Type B pancreatic cell (in vitro differentiated cells): ENCODE measurements at regions not wholly inside any gene's neighbourhood (a gene's known extent, or its start where the extent isn't known, plus 50 kb on each side); places are given as distances from the start of the nearest gene placed in this dataset.

Experiments used
- DNase-seq: peaks from one replicate; pipeline ENCODE4 v3.0.0; 2021; ENCODE audit warnings: mixed read lengths; ENCODE audit not compliant: unreplicated experiment; ENCODE audit errors: extremely low spot score
- H3K27ac Mint-ChIP-seq: 2 replicates; pipeline ENCODE4 v1.8.0; 2021; ENCODE audit warnings: mild to moderate bottlenecking, mixed read lengths
- H3K27me3 Mint-ChIP-seq: 2 replicates; pipeline ENCODE4 v1.8.0; 2021; ENCODE audit warnings: mixed read lengths
- H3K36me3 Mint-ChIP-seq: 2 replicates; pipeline ENCODE4 v1.8.0; 2021; ENCODE audit warnings: mixed read lengths
- H3K4me1 Mint-ChIP-seq: one replicate; pipeline ENCODE4 v1.8.0; 2021; ENCODE audit warnings: mixed read lengths; ENCODE audit not compliant: unreplicated experiment
- H3K4me3 Mint-ChIP-seq: 2 replicates; pipeline ENCODE4 v1.8.0; 2021; ENCODE audit warnings: mild to moderate bottlenecking, mixed read lengths
- H3K9me3 Mint-ChIP-seq: 2 replicates; pipeline ENCODE4 v1.8.0; 2021; ENCODE audit warnings: mixed read lengths
- TF ChIP-seq, protein P1 (sequence below): fragments of 200-600 bp; sonication (generic); conservative IDR thresholded peaks from 2 replicates; pipeline ENCODE4 v1.5.0; 2021; ENCODE audit warnings: antibody characterized with exemption, mild to moderate bottlenecking

DNA sequence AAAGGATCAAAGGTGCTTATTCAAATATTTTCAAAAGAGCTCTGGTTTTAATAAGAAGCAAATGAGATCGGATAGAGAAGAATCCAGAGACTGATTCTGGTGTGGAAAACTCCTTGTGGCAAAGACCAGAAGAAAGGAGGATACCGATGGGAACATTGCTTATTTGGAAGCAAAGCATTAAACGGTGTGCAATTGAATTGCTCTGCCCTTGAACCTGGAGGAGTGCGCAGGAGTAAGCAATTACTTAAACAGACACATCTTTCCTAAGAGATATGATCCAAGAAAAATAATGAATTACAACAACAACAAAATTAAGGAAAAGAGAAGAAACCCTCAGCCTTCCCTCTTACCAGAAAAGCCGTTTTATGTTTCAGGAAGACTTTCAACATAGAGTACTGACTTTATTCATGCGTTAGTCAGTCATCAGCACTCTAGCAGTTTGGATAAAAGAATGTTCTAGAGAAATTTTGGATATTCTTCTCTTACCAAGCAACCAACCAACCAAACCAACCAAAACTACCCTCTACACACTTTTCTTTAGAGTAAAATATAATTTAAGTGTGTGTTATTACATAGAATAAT, 191.7 kb downstream of the NTMT2 start:
- Mint-ChIP-seq H3K9me3 (no peaks in the 10 kb centered on the region), H3K4me1 (no peaks in the 10 kb centered on the region), H3K27ac (no peak overlapping the region), H3K27me3 (no peaks in the 10 kb centered on the region), H3K36me3 (no peaks in the 10 kb centered on the region), H3K4me3 (no peak overlapping the region)
- TF ChIP-seq, protein P1, sequence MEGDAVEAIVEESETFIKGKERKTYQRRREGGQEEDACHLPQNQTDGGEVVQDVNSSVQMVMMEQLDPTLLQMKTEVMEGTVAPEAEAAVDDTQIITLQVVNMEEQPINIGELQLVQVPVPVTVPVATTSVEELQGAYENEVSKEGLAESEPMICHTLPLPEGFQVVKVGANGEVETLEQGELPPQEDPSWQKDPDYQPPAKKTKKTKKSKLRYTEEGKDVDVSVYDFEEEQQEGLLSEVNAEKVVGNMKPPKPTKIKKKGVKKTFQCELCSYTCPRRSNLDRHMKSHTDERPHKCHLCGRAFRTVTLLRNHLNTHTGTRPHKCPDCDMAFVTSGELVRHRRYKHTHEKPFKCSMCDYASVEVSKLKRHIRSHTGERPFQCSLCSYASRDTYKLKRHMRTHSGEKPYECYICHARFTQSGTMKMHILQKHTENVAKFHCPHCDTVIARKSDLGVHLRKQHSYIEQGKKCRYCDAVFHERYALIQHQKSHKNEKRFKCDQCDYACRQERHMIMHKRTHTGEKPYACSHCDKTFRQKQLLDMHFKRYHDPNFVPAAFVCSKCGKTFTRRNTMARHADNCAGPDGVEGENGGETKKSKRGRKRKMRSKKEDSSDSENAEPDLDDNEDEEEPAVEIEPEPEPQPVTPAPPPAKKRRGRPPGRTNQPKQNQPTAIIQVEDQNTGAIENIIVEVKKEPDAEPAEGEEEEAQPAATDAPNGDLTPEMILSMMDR: no peak
- no peak for DNase-seq

GRCh38 chr1:170339534-170339933, 192.4 kb upstream of the GORAB start:
- TF ChIP-seq, protein P1: no peak
- DNase-seq: no peak
- H3K4me1 Mint-ChIP-seq: no peaks in the 10 kb centered on the region
- H3K9me3 Mint-ChIP-seq: no peaks in the 10 kb centered on the region
- H3K27ac Mint-ChIP-seq: no peak overlapping the region
- H3K36me3 Mint-ChIP-seq: no peaks in the 10 kb centered on the region
- H3K27me3 Mint-ChIP-seq: no peaks in the 10 kb centered on the region
- no peak overlapping the region for H3K4me3 Mint-ChIP-seq

DNA sequence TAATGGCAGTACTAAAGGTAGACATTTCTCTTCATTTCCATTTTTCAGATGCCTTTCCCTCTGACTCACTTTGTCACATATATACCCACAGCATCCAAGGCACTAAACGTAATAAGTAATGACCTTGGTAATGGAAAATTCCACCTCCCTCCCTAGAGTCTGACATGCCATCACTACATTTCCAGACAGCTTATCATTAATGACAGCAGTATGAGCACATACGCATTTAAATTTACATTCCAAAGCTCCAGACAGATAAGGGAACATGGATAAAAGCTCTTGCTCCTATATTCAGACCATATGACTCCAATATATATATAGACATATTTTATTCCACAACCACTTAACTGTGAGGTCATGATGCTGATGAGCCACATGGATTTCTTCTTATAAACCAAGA, 191.7 kb upstream of the GORAB start:
- no peak overlapping the region for H3K4me3 Mint-ChIP-seq

DNA sequence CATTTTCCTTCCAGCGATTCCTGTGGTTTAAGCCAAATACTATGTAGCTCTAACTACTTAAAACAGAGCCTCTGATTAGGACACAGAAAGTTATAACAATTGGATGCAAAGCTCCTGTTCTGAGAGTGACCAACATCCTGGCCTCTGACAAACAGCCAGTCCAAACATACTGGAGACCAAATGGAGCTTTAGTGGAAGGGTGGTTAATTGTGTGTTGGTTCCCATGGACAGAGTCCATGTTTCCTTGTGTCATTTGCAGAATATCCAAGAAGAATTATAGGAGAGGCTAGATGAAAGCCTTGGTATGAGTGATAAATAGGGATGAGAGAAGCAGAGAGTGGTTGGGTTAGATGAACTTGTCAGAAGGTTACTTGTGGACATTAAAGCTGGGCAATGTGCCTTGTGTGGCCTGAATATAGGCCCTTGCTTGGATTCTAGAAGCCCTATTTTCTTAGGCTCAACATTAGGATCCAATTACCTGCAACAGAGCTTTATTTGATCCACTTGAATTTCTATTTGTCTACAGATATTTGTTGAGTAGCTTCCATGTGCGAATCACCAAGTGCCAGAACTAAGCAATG, 180.5 kb upstream of the GORAB start:
- Mint-ChIP-seq H3K27ac (no peak overlapping the region), H3K4me3 (no peak overlapping the region), H3K4me1 (peaks cover 5% of the 10 kb centered on the region), H3K27me3 (no peaks in the 10 kb centered on the region), H3K9me3 (no peaks in the 10 kb centered on the region), H3K36me3 (no peaks in the 10 kb centered on the region)
- no peak for DNase-seq
- TF ChIP-seq, protein P1: no peak

More for the DNA sequence above, 191.7 kb upstream of the GORAB start:
- TF ChIP-seq, protein P1: no peak
- no peak for DNase-seq
- no peaks in the 10 kb centered on the region for H3K9me3 Mint-ChIP-seq
- no peaks in the 10 kb centered on the region for H3K4me1 Mint-ChIP-seq
- no peaks in the 10 kb centered on the region for H3K27me3 Mint-ChIP-seq
- H3K27ac Mint-ChIP-seq: no peak overlapping the region
- no peaks in the 10 kb centered on the region for H3K36me3 Mint-ChIP-seq

GRCh38 chr1:170354246-170354645, 177.7 kb upstream of the GORAB start:
- Mint-ChIP-seq H3K9me3 (no peaks in the 10 kb centered on the region), H3K27me3 (no peaks in the 10 kb centered on the region), H3K4me1 (peaks cover 5% of the 10 kb centered on the region), H3K36me3 (no peaks in the 10 kb centered on the region), H3K27ac (no peak overlapping the region), H3K4me3 (no peak overlapping the region)
- DNase-seq: no peak
- TF ChIP-seq, protein P1: no peak
